GM23338 (cell line): ENCODE measurements at regions not wholly inside any gene's neighbourhood (a gene's known extent, or its start where the extent isn't known, plus 50 kb on each side); places are given as distances from the start of the nearest gene placed in this dataset.

Experiments
- ATAC-seq: fragments of 200-7000 bp; cut with Tn5 transposase; 3 replicates; pipeline ENCODE4 v1.9.1; 2020
- DNase-seq: peaks from one replicate; pipeline ENCODE4 v3.0.0-alpha.2; 2015; ENCODE audit warnings: low spot score
- H2AFZ ChIP-seq: fragments of 200-600 bp; sonication (generic); 2 replicates; pipeline ENCODE4 v1.8.0; 2016; ENCODE audit warnings: antibody characterized with exemption, mild to moderate bottlenecking, moderate library complexity
- H3F3A ChIP-seq: fragments of 200-600 bp; sonication (generic); replicated peaks from 2 replicates; pipeline ENCODE4 v1.8.0; 2017; ENCODE audit warnings: antibody characterized with exemption, mixed run types, low read depth
- H3K27ac ChIP-seq: fragments of 200-600 bp; sonication (generic); 2 replicates; pipeline ENCODE4 v1.6.1; 2016; ENCODE audit warnings: low read depth
- H3K27me3 ChIP-seq: fragments of 200-600 bp; sonication (generic); 2 replicates; pipeline ENCODE4 v1.8.0; 2016; ENCODE audit warnings: mild to moderate bottlenecking, mixed run types, moderate library complexity; ENCODE audit not compliant: insufficient read depth
- H3K36me3 ChIP-seq: fragments of 200-600 bp; sonication (generic); 2 replicates; pipeline ENCODE4 v1.8.0; 2016; ENCODE audit warnings: mild to moderate bottlenecking; ENCODE audit not compliant: insufficient read depth
- H3K4me1 ChIP-seq: fragments of 200-600 bp; sonication (generic); 2 replicates; pipeline ENCODE4 v1.8.0; 2016; ENCODE audit warnings: mild to moderate bottlenecking, moderate library complexity; ENCODE audit not compliant: insufficient read depth
- H3K4me2 ChIP-seq: fragments of 200-600 bp; sonication (generic); 2 replicates; pipeline ENCODE4 v1.7.1; 2017; ENCODE audit warnings: mixed run types
- H3K4me3 ChIP-seq: fragments of 200-600 bp; sonication (generic); 2 replicates; pipeline ENCODE4 v1.6.1; 2016; ENCODE audit warnings: mixed run types
- H3K79me2 ChIP-seq: fragments of 200-600 bp; sonication (generic); replicated peaks from 2 replicates; pipeline ENCODE4 v1.8.0; 2017; ENCODE audit warnings: mild to moderate bottlenecking; ENCODE audit not compliant: insufficient read depth
- H3K9me2 ChIP-seq: fragments of 200-600 bp; sonication (generic); 2 replicates; pipeline ENCODE4 v1.8.0; 2017; ENCODE audit not compliant: insufficient read depth
- H4K20me1 ChIP-seq: fragments of 200-600 bp; sonication (generic); replicated peaks from 2 replicates; pipeline ENCODE4 v1.8.0; 2017; ENCODE audit warnings: mild to moderate bottlenecking; ENCODE audit not compliant: insufficient read depth
- H3K27ac Mint-ChIP-seq: 2 replicates; pipeline ENCODE4 v1.8.0; 2020; ENCODE audit warnings: inconsistent platforms, mild to moderate bottlenecking, moderate library complexity, mixed read lengths
- H3K27me3 Mint-ChIP-seq: 3 replicates; pipeline ENCODE4 v1.8.0; 2022; ENCODE audit warnings: low read depth, mild to moderate bottlenecking, moderate library complexity, mixed read lengths, inconsistent platforms; ENCODE audit not compliant: insufficient read depth, poor library complexity
- H3K36me3 Mint-ChIP-seq: 3 replicates; pipeline ENCODE4 v1.8.0; 2021; ENCODE audit warnings: low read depth, mild to moderate bottlenecking, inconsistent platforms, moderate library complexity, mixed read lengths
- H3K4me1 Mint-ChIP-seq: 3 replicates; pipeline ENCODE4 v1.8.0; 2020; ENCODE audit warnings: mild to moderate bottlenecking, inconsistent platforms, mixed read lengths
- H3K4me3 Mint-ChIP-seq: 3 replicates; pipeline ENCODE4 v1.8.0; 2021; ENCODE audit warnings: moderate library complexity, mild to moderate bottlenecking, inconsistent platforms, mixed read lengths
- H3K9me3 Mint-ChIP-seq: 3 replicates; pipeline ENCODE4 v1.8.0; 2020; ENCODE audit warnings: moderate library complexity, mild to moderate bottlenecking, inconsistent platforms, mixed read lengths
- CREB1 ChIP-seq: fragments of 250-450 bp; sonication (Bioruptor Pico); IDR thresholded peaks from 2 replicates; pipeline ENCODE4 v1.5.0; 2020; ENCODE audit warnings: low read depth, mild to moderate bottlenecking, moderate library complexity
- ETS1 ChIP-seq: IDR thresholded peaks from 2 replicates; pipeline ENCODE4 v1.6.1; 2016; ENCODE audit warnings: antibody characterized with exemption
- EZH2 ChIP-seq: fragments of 200-600 bp; sonication (generic); IDR thresholded peaks from one replicate; pipeline ENCODE4 v1.8.0; 2017; ENCODE audit warnings: antibody characterized with exemption, mild to moderate bottlenecking, low read depth; ENCODE audit not compliant: unreplicated experiment
- EZH2phosphoT487 ChIP-seq: fragments of 200-600 bp; sonication (generic); IDR thresholded peaks from one replicate; pipeline ENCODE4 v1.8.1; 2018; ENCODE audit warnings: antibody characterized with exemption; ENCODE audit not compliant: unreplicated experiment
- JUNB ChIP-seq: IDR thresholded peaks from one replicate; pipeline ENCODE4 v1.6.1; 2016; ENCODE audit warnings: antibody characterized with exemption; ENCODE audit not compliant: unreplicated experiment
- POLR2AphosphoS5 ChIP-seq: IDR thresholded peaks from 2 replicates; pipeline ENCODE4 v1.6.1; 2016; ENCODE audit warnings: antibody characterized with exemption, low read depth
- REST ChIP-seq: IDR thresholded peaks from one replicate; pipeline ENCODE4 v1.6.1; 2018; ENCODE audit warnings: antibody characterized with exemption; ENCODE audit not compliant: unreplicated experiment
- STAT1 ChIP-seq: IDR thresholded peaks from one replicate; pipeline ENCODE4 v1.6.1; 2016; ENCODE audit warnings: antibody characterized with exemption; ENCODE audit not compliant: unreplicated experiment
- ZNF331 ChIP-seq: fragments of 250-450 bp; sonication (Bioruptor Pico); IDR thresholded peaks from 2 replicates; pipeline ENCODE4 v1.5.0; 2020; ENCODE audit warnings: low read depth, mild to moderate bottlenecking, moderate library complexity
- TF ChIP-seq, protein P1 (sequence below), 2 experiments: fragments of 200-600 bp in 1 of 2; sonication (generic) in 1 of 2; conservative IDR thresholded peaks; 2 replicates each; pipeline versions ENCODE4 v1.5.1 to v1.6.1; 2016 to 2017; ENCODE audit warnings: antibody characterized with exemption in 2 of 2, low read depth in 2 of 2, mild to moderate bottlenecking in 2 of 2, moderate library complexity in 1 of 2

GRCh38 chr3:182438398-182438797 is 354.9 kb upstream of the ATP11B start:
- no peak overlapping the region for H3K27ac Mint-ChIP-seq
- no peaks in the 10 kb centered on the region for H3F3A ChIP-seq

DNA sequence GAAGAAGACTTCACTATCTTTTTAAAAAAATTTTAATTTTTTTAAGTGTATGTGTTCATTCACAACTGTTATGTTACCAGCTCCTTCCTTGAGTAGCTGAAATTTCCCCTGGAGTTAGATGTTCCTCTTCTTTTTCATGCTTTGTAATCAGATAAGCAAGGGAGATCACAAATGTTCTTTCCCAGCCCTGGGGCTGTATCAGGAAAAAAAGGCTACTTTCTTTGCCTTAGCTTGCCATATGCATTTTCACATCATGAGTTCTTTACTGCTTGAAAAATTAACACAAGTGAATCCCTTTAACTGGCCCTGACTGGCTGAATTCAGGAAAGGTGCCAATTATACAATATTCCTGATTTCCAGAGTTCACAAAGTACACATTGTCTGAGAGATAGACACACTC is 353.2 kb upstream of the ATP11B start:
- DNase-seq, result no peak
- H3K27ac ChIP-seq, result no peak overlapping the region
- no peaks in the 10 kb centered on the region for H3K79me2 ChIP-seq
- no peaks in the 10 kb centered on the region for H3K4me1 Mint-ChIP-seq
- no peaks in the 10 kb centered on the region for H3K36me3 Mint-ChIP-seq
- H3K4me3 Mint-ChIP-seq, result no peak overlapping the region
- H3K9me3 Mint-ChIP-seq, result no peaks in the 10 kb centered on the region
- no peak overlapping the region for H3K4me3 ChIP-seq
- H3K27ac Mint-ChIP-seq, result no peak overlapping the region
- H3K27me3 ChIP-seq, result no peaks in the 10 kb centered on the region
- no peaks in the 10 kb centered on the region for H4K20me1 ChIP-seq
- H2AFZ ChIP-seq, result no peak overlapping the region
- H3K4me2 ChIP-seq, result no peak overlapping the region
- no peaks in the 10 kb centered on the region for H3K9me2 ChIP-seq
- no peaks in the 10 kb centered on the region for H3K36me3 ChIP-seq
- H3F3A ChIP-seq, result no peaks in the 10 kb centered on the region
- no peak for ATAC-seq
- H3K27me3 Mint-ChIP-seq, result no peaks in the 10 kb centered on the region
- no peaks in the 10 kb centered on the region for H3K4me1 ChIP-seq
- TF ChIP-seq EZH2, result no peak
- TF ChIP-seq, protein P1, sequence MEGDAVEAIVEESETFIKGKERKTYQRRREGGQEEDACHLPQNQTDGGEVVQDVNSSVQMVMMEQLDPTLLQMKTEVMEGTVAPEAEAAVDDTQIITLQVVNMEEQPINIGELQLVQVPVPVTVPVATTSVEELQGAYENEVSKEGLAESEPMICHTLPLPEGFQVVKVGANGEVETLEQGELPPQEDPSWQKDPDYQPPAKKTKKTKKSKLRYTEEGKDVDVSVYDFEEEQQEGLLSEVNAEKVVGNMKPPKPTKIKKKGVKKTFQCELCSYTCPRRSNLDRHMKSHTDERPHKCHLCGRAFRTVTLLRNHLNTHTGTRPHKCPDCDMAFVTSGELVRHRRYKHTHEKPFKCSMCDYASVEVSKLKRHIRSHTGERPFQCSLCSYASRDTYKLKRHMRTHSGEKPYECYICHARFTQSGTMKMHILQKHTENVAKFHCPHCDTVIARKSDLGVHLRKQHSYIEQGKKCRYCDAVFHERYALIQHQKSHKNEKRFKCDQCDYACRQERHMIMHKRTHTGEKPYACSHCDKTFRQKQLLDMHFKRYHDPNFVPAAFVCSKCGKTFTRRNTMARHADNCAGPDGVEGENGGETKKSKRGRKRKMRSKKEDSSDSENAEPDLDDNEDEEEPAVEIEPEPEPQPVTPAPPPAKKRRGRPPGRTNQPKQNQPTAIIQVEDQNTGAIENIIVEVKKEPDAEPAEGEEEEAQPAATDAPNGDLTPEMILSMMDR (conservative IDR thresholded peaks at IDR 0.05; ENCODE audit: low read depth in 2 of 2), result no peak
- no peak for TF ChIP-seq POLR2AphosphoS5
- TF ChIP-seq CREB1 (CRISPR knock-in tag), result no peak

More at GRCh38 chr3:182438398-182438797, 354.9 kb upstream of the ATP11B start:
- Histone ChIP-seq H3K27ac (no peak overlapping the region), H2AFZ (0 out of 2 replicates have a peak overlapping the region, but pooled peaks have one; percentile 3), H4K20me1 (no peaks in the 10 kb centered on the region), H3K9me2 (no peaks in the 10 kb centered on the region), H3K4me2 (no peak overlapping the region), H3K36me3 (no peaks in the 10 kb centered on the region), H3K27me3 (no peaks in the 10 kb centered on the region), H3K4me3 (no peak overlapping the region), H3K4me1 (no peaks in the 10 kb centered on the region), H3K79me2 (no peaks in the 10 kb centered on the region)
- Mint-ChIP-seq H3K36me3 (no peaks in the 10 kb centered on the region), H3K4me3 (no peak overlapping the region), H3K4me1 (no peaks in the 10 kb centered on the region), H3K27me3 (no peaks in the 10 kb centered on the region), H3K9me3 (no peaks in the 10 kb centered on the region)
- no peak for TF ChIP-seq ETS1
- no peak for TF ChIP-seq EZH2
- TF ChIP-seq ZNF331, result no peak
- no peak for TF ChIP-seq JUNB
- TF ChIP-seq STAT1, result no peak
- no peak for TF ChIP-seq EZH2phosphoT487
- no peak for TF ChIP-seq CREB1 (CRISPR knock-in tag)
- no peak for TF ChIP-seq REST
- ATAC-seq (no peak), DNase-seq (no peak)
